H1 (cell line): ENCODE measurements at regions not wholly inside any gene's neighbourhood (a gene's known extent, or its start where the extent isn't known, plus 50 kb on each side); places are given as distances from the start of the nearest gene placed in this dataset.

ENCODE experiments used
- CTCF ChIA-PET: fragments of 300-600 bp; sonication (Branson Sonifier 250); formaldehyde crosslinking; loops from one replicate; lab custom pipeline; 2021; ENCODE audit not compliant: partially characterized antibody; lab: Charles Lee
- POLR2A ChIA-PET: fragments of 300-600 bp; sonication (Branson Sonifier 250); formaldehyde crosslinking; loops from one replicate; lab custom pipeline; 2021; ENCODE audit warnings: inconsistent platforms; ENCODE audit not compliant: partially characterized antibody; lab: Charles Lee
- DNase-seq, 2 experiments: peaks; one replicate each; pipeline versions ENCODE4 v3.0.0 to v3.0.0-alpha.2; 2010 to 2022; ENCODE audit warnings: low spot score in 2 of 2, low read depth in 1 of 2, mixed read lengths in 1 of 2
- FAIRE-seq: peaks from 2 replicates; lab custom pipeline; 2011; peaks lifted over from hg19 to GRCh38; lab: Jason Lieb, UNC
- H2AFZ ChIP-seq: 2 replicates; pipeline ENCODE4 v1.8.1; 2012; ENCODE audit warnings: low read length, inconsistent platforms
- H2AK5ac ChIP-seq: 2 replicates; pipeline ENCODE4 v1.6.1; 2013; ENCODE audit warnings: low read depth, low read length
- H2BK120ac ChIP-seq: replicated peaks from 2 replicates; pipeline ENCODE3; 2013; ENCODE audit warnings: low read depth, low read length, inconsistent platforms
- H2BK12ac ChIP-seq: 2 replicates; pipeline ENCODE4 v1.6.1; 2013; ENCODE audit warnings: low read depth, low read length
- H2BK15ac ChIP-seq: 2 replicates; pipeline ENCODE4 v1.6.1; 2013; ENCODE audit warnings: low read length
- H2BK20ac ChIP-seq: 2 replicates; pipeline ENCODE4 v1.6.1; 2013; ENCODE audit warnings: low read length
- H2BK5ac ChIP-seq: 2 replicates; pipeline ENCODE4 v1.6.1; 2013; ENCODE audit warnings: low read depth, low read length
- H3K14ac ChIP-seq: 2 replicates; pipeline ENCODE4 v1.6.1; 2013; ENCODE audit warnings: inconsistent platforms; ENCODE audit not compliant: insufficient read length
- H3K18ac ChIP-seq: 2 replicates; pipeline ENCODE4 v1.6.1; 2013; ENCODE audit warnings: low read length; ENCODE audit errors: extremely low read depth
- H3K23ac ChIP-seq: 2 replicates; pipeline ENCODE4 v1.6.1; 2013; ENCODE audit warnings: inconsistent platforms; ENCODE audit not compliant: insufficient read length
- H3K23me2 ChIP-seq: 2 replicates; pipeline ENCODE4 v1.6.1; 2013; ENCODE audit warnings: low read depth, low read length
- H3K27ac ChIP-seq: 2 replicates; pipeline ENCODE4 v1.6.1; 2011; ENCODE audit warnings: low read depth, low read length, inconsistent platforms
- H3K27me3 ChIP-seq, 4 experiments: replicated peaks in 1 of 4; 1 replicate in 1 of 4; 2 replicates in 3 of 4; pipeline versions ENCODE4 v1.6.1 to v1.8.1; 2011 to 2013; ENCODE audit warnings: low read length in 3 of 4, mild to moderate bottlenecking in 3 of 4, inconsistent platforms in 2 of 4, mixed read lengths in 2 of 4, moderate library complexity in 1 of 4; ENCODE audit not compliant: control insufficient read depth in 3 of 4, insufficient read depth in 3 of 4; ENCODE audit errors: extremely low read depth in 1 of 4
- H3K36me3 ChIP-seq, 4 experiments: 2 replicates each; pipeline versions ENCODE4 v1.6.1 to v1.8.1; 2011 to 2013; ENCODE audit warnings: mild to moderate bottlenecking in 4 of 4, low read length in 3 of 4, moderate library complexity in 2 of 4, control low read depth in 1 of 4, inconsistent platforms in 1 of 4; ENCODE audit not compliant: insufficient read depth in 4 of 4, control insufficient read depth in 2 of 4
- H3K4ac ChIP-seq: replicated peaks from 2 replicates; pipeline ENCODE3; 2013; ENCODE audit warnings: low read length, low read depth, mixed read lengths, inconsistent platforms; ENCODE audit not compliant: insufficient read length
- H3K4me1 ChIP-seq, 4 experiments: replicated peaks in 1 of 4; 1 replicate in 1 of 4; 2 replicates in 3 of 4; pipeline versions ENCODE4 v1.6.1 to v1.8.1; 2011 to 2013; ENCODE audit warnings: low read length in 3 of 4, inconsistent platforms in 2 of 4, mixed read lengths in 1 of 4; ENCODE audit not compliant: insufficient read depth in 4 of 4, control insufficient read depth in 3 of 4
- H3K4me2 ChIP-seq, 2 experiments: 2 replicates each; pipeline versions ENCODE4 v1.6.1 to v1.8.1; 2011 to 2013; ENCODE audit warnings: low read depth in 2 of 2, low read length in 2 of 2, control low read depth in 1 of 2, inconsistent platforms in 1 of 2, mild to moderate bottlenecking in 1 of 2; ENCODE audit not compliant: insufficient read depth in 1 of 2
- H3K4me3 ChIP-seq, 4 experiments: fragments of 200-600, 300-600 bp in 1 of 4; sonication (generic), shearing (Covaris generic), sonication (Bioruptor Twin) in 1 of 4; 2 replicates each; pipeline versions ENCODE4 v1.5.1 to v1.8.1; 2011 to 2016; ENCODE audit warnings: low read length in 4 of 4, low read depth in 3 of 4, control low read depth in 2 of 4, inconsistent platforms in 2 of 4, mild to moderate bottlenecking in 2 of 4, mixed read lengths in 1 of 4, moderate library complexity in 1 of 4; ENCODE audit not compliant: insufficient read depth in 2 of 4; ENCODE audit errors: extremely low read depth in 1 of 4
- H3K56ac ChIP-seq: replicated peaks from 2 replicates; pipeline ENCODE3; 2013; ENCODE audit warnings: low read depth, mild to moderate bottlenecking, mixed read lengths, low read length, inconsistent platforms; ENCODE audit not compliant: insufficient read length
- H3K79me1 ChIP-seq: 2 replicates; pipeline ENCODE4 v1.6.1; 2013; ENCODE audit warnings: low read depth, low read length, control low read depth
- H3K79me2 ChIP-seq, 2 experiments: 2 replicates each; pipeline versions ENCODE4 v1.6.1 to v1.8.1; 2012 to 2013; ENCODE audit warnings: low read length in 2 of 2, mild to moderate bottlenecking in 2 of 2, inconsistent platforms in 1 of 2; ENCODE audit not compliant: insufficient read depth in 2 of 2, control insufficient read depth in 1 of 2
- H3K9ac ChIP-seq, 4 experiments: replicated peaks in 1 of 4; 1 replicate in 1 of 4; 2 replicates in 3 of 4; pipeline versions ENCODE4 v1.6.1 to v1.8.1; 2011 to 2013; ENCODE audit warnings: low read depth in 3 of 4, low read length in 3 of 4, control low read depth in 2 of 4, mild to moderate bottlenecking in 2 of 4, moderate library complexity in 2 of 4, inconsistent platforms in 1 of 4; ENCODE audit errors: extremely low read depth in 1 of 4
- H3K9me3 ChIP-seq, 2 experiments: 2 replicates each; pipeline versions ENCODE4 v1.6.1 to v1.8.1; 2012 to 2013; ENCODE audit warnings: mild to moderate bottlenecking in 2 of 2, moderate library complexity in 2 of 2, control low read depth in 1 of 2, inconsistent platforms in 1 of 2, low read depth in 1 of 2, low read length in 1 of 2, mixed read lengths in 1 of 2; ENCODE audit not compliant: insufficient read depth in 2 of 2
- H4K20me1 ChIP-seq, 2 experiments: replicated peaks in 1 of 2; 2 replicates each; pipeline versions ENCODE3 to v1.8.1; 2011 to 2013; ENCODE audit warnings: inconsistent platforms in 2 of 2, low read length in 2 of 2, mild to moderate bottlenecking in 1 of 2; ENCODE audit not compliant: insufficient read depth in 2 of 2, control insufficient read depth in 1 of 2
- H4K5ac ChIP-seq: 2 replicates; pipeline ENCODE4 v1.6.1; 2013; ENCODE audit warnings: low read length, low read depth, mixed read lengths, inconsistent platforms; ENCODE audit not compliant: insufficient read length
- H4K8ac ChIP-seq: 2 replicates; pipeline ENCODE4 v1.8.0; 2013; ENCODE audit warnings: mild to moderate bottlenecking, moderate library complexity, low read length, inconsistent platforms; ENCODE audit not compliant: insufficient read depth; ENCODE audit errors: extremely low read depth
- H4K91ac ChIP-seq: replicated peaks from 2 replicates; pipeline ENCODE3; 2013; ENCODE audit warnings: low read length, mixed read lengths, inconsistent platforms; ENCODE audit not compliant: insufficient read length
- BCL11A ChIP-seq, 2 experiments: IDR thresholded peaks; one replicate each; pipeline ENCODE4 v1.6.1; 2011; ENCODE audit warnings: low read depth in 2 of 2, low read length in 2 of 2, mild to moderate bottlenecking in 2 of 2
- CBX8 ChIP-seq: fragments of 300-800, 300-1000 bp; sonication (generic); IDR thresholded peaks from 2 replicates; pipeline ENCODE4 v1.7.1; 2016; ENCODE audit warnings: low read depth, low read length, borderline replicate concordance
- GABPA ChIP-seq: IDR thresholded peaks from 2 replicates; pipeline ENCODE4 v1.6.1; 2011; ENCODE audit warnings: mild to moderate bottlenecking, low read length, moderate library complexity, borderline replicate concordance; ENCODE audit not compliant: insufficient read depth
- RBBP5 ChIP-seq: IDR thresholded peaks from 2 replicates; pipeline ENCODE4 v1.7.1; 2012; ENCODE audit warnings: low read depth, mild to moderate bottlenecking, inconsistent platforms, low read length, moderate library complexity, borderline replicate concordance
- SIX5 ChIP-seq: IDR thresholded peaks from 2 replicates; pipeline ENCODE4 v1.6.1; 2011; ENCODE audit warnings: mild to moderate bottlenecking, low read depth, low read length
- TBP ChIP-seq: IDR thresholded peaks from 2 replicates; pipeline ENCODE4 v1.6.1; 2011; ENCODE audit warnings: low read depth, low read length, improper control_type of control experiment
- ZNF274 ChIP-seq: IDR thresholded peaks from 2 replicates; pipeline ENCODE4 v1.7.0; 2012; ENCODE audit warnings: low read length, borderline replicate concordance; ENCODE audit errors: extremely low read depth
- WGBS, 2 experiments: shearing (Covaris generic) in 1 of 2; methylation state at CpG; one replicate each; pipeline versions ENCODE4 v1.1.6 to v1.1.7; 2013 to 2015; ENCODE audit warnings: low lambda C conversion rate in 2 of 2, mixed read lengths in 2 of 2, inconsistent platforms in 1 of 2, low coverage in 1 of 2, missing lambda C conversion rate in 1 of 2; ENCODE audit not compliant: insufficient replicate concordance in 2 of 2, insufficient coverage in 1 of 2, insufficient read length in 1 of 2; ENCODE audit errors: extremely low coverage in 1 of 2, missing lambda C conversion rate in 1 of 2; 5-methylcytosine and 5-hydroxymethylcytosine counted together

DNA sequence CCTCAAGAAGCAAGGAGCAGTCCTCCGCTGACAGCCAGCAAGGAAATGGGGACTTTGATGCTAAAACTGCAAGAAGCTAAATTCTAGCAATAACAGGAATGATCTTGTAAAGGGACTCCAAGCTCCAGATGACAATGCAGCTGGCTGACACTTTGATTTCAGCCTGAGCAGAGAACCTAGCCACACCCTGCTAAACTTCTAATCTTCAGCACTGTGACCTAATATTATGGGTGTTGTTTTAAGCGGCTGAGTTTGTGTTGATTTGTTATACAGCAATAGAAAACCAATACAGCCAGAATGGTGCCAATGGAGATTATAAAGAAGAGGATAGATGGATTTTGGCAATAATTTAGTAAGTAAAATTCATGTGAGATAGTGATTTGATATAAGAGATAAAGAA, 196.7 kb upstream of the SPHKAP start:
- H3K36me3 ChIP-seq: no peaks in the 10 kb centered on the region
- H3K23ac ChIP-seq: no peak overlapping the region
- no peak overlapping the region for H2AK5ac ChIP-seq
- H2AFZ ChIP-seq: no peak overlapping the region
- H4K20me1 ChIP-seq: no peaks in the 10 kb centered on the region
- no peak overlapping the region; a peak in 1 of 7 replicates for H3K9ac ChIP-seq
- no peak overlapping the region for H2BK5ac ChIP-seq
- H3K79me1 ChIP-seq: no peaks in the 10 kb centered on the region
- no peaks in the 10 kb centered on the region for H3K9me3 ChIP-seq
- no peak for TF ChIP-seq CBX8
- TF ChIP-seq RBBP5: no peak
- TF ChIP-seq SIX5: no peak
- TF ChIP-seq ZNF274: no peak
- no peak for TF ChIP-seq BCL11A (IDR thresholded peaks at IDR 0.05; ENCODE audit: low read depth in 2 of 2, low read length in 2 of 2)
- TF ChIP-seq GABPA: no peak
- TF ChIP-seq TBP: no peak
- no peak overlapping the region for H2BK20ac ChIP-seq
- POLR2A ChIA-PET: interaction anchor here (0.5 kb wide), 1 partner anchor 322 kb away, joined by 4 read pairs; no protein-coding TSS in a partner anchor
- H3K4me2 ChIP-seq: no peak overlapping the region
- H4K8ac ChIP-seq: no peak overlapping the region
- no peak overlapping the region for H4K5ac ChIP-seq
- no peak overlapping the region for H3K56ac ChIP-seq
- no peaks in the 10 kb centered on the region for H3K23me2 ChIP-seq
- H3K27ac ChIP-seq: no peak overlapping the region
- H3K27me3 ChIP-seq: no peaks in the 10 kb centered on the region
- H3K14ac ChIP-seq: no peak overlapping the region
- DNase-seq (no peak), FAIRE-seq (no peak)
- H4K91ac ChIP-seq: no peak overlapping the region
- H3K18ac ChIP-seq: no peak overlapping the region
- H3K4me1 ChIP-seq: no peaks in the 10 kb centered on the region
- no peak overlapping the region for H2BK120ac ChIP-seq
- CTCF ChIA-PET: interaction anchor here (0.5 kb wide), 1 partner anchor 329 kb away, joined by 3 read pairs; no protein-coding TSS in a partner anchor
- H3K4me3 ChIP-seq: no peak overlapping the region
- WGBS, 2 experiments: 94% methylated on average over 2 of the region's 2 CpGs; no CpG with 5 or more reads in 1 of the 2 experiments
- no peak overlapping the region for H3K4ac ChIP-seq
- no peaks in the 10 kb centered on the region for H3K79me2 ChIP-seq
- H2BK15ac ChIP-seq: no peak overlapping the region
- H2BK12ac ChIP-seq: no peak overlapping the region
